HepG2 (cell line): ENCODE measurements at regions not wholly inside any gene's neighbourhood (a gene's known extent, or its start where the extent isn't known, plus 50 kb on each side); places are given as distances from the start of the nearest gene placed in this dataset.

ENCODE experiments used
- ATAC-seq: fragments of 200-7000 bp; cut with Tn5 transposase; 3 replicates; pipeline ENCODE4 v1.9.1; 2020; ENCODE audit warnings: mild to moderate bottlenecking, moderate library complexity
- BruUV-seq: library from RNA; stranded (reverse); fragments of 400-500 nt; replicated peaks from 2 replicates; lab custom pipeline; 2021; lab: Mats Ljungman, UMichigan
- CTCF ChIA-PET: fragments of 300-600 bp; formaldehyde crosslinking; extraction: SDS; loops from one replicate; lab custom pipeline; 2021; ENCODE audit warnings: low total read pairs, inconsistent platforms, low intra/inter-chr PET ratio; lab: Yijun Ruan, JAX
- POLR2A ChIA-PET: fragments of 350-600 bp; sonication (Branson Sonifier 250); formaldehyde crosslinking; loops from one replicate; lab custom pipeline; 2020; ENCODE audit warnings: antibody characterized with exemption, inconsistent platforms; lab: Yijun Ruan, JAX
- DNase-seq: peaks from one replicate; pipeline ENCODE4 v3.0.0-alpha.2; 2015; ENCODE audit warnings: low spot score
- FAIRE-seq: peaks from 3 replicates; lab custom pipeline; 2011; peaks lifted over from hg19 to GRCh38; lab: Jason Lieb, UNC
- H2AFZ ChIP-seq: one replicate; pipeline ENCODE4 v1.6.1; 2011; ENCODE audit warnings: low read length, inconsistent platforms
- H3K27ac ChIP-seq: fragments of 300-600 bp; 3 replicates; pipeline ENCODE4 v1.8.0; 2011; ENCODE audit warnings: mixed run types, mild to moderate bottlenecking, mixed read lengths, low read length, inconsistent platforms; ENCODE audit not compliant: insufficient read depth; ENCODE audit errors: extremely low read length
- H3K27me3 ChIP-seq, 2 experiments: fragments of 200-600 bp in 1 of 2; 2 replicates in 1 of 2; 3 replicates in 1 of 2; pipeline versions ENCODE4 v1.6.0 to v1.8.0; 2011; ENCODE audit warnings: low read length in 2 of 2, mild to moderate bottlenecking in 2 of 2, moderate library complexity in 2 of 2, inconsistent platforms in 1 of 2; ENCODE audit not compliant: insufficient read depth in 2 of 2, control insufficient read depth in 1 of 2
- H3K36me3 ChIP-seq, 2 experiments: fragments of 200-600 bp in 1 of 2; replicated peaks in 1 of 2; 2 replicates in 1 of 2; 3 replicates in 1 of 2; pipeline versions ENCODE4 v1.5.1 to v1.8.0; 2011; ENCODE audit warnings: low read length in 2 of 2, inconsistent platforms in 1 of 2; ENCODE audit not compliant: insufficient read depth in 2 of 2, control insufficient read depth in 1 of 2
- H3K4me1 ChIP-seq: 2 replicates; pipeline ENCODE4 v1.5.1; 2012; ENCODE audit warnings: low read length, inconsistent platforms; ENCODE audit not compliant: insufficient read depth
- H3K4me2 ChIP-seq: 2 replicates; pipeline ENCODE4 v1.6.0; 2011; ENCODE audit warnings: low read depth, low read length, inconsistent platforms
- H3K4me3 ChIP-seq, 3 experiments: fragments of 200-600 bp in 1 of 3; sonication (generic), shearing (Covaris generic) in 1 of 3; replicated peaks in 1 of 3; 2 replicates each; pipeline ENCODE4 v1.5.1; 2011 to 2016; ENCODE audit warnings: low read length in 3 of 3, inconsistent platforms in 2 of 3, low read depth in 2 of 3, mild to moderate bottlenecking in 2 of 3, control low read depth in 1 of 3, mixed read lengths in 1 of 3; ENCODE audit not compliant: insufficient read depth in 1 of 3
- H3K79me2 ChIP-seq: one replicate; pipeline ENCODE4 v1.6.1; 2011; ENCODE audit warnings: low read length, inconsistent platforms; ENCODE audit not compliant: insufficient read depth
- H3K9ac ChIP-seq: 2 replicates; pipeline ENCODE4 v1.6.0; 2011; ENCODE audit warnings: mild to moderate bottlenecking, low read depth, low read length, inconsistent platforms; ENCODE audit not compliant: insufficient read depth
- H3K9me3 ChIP-seq: 2 replicates; pipeline ENCODE4 v1.5.1; 2012; ENCODE audit warnings: mild to moderate bottlenecking, low read length
- H4K20me1 ChIP-seq: 2 replicates; pipeline ENCODE4 v1.6.0; 2011; ENCODE audit warnings: inconsistent platforms, mild to moderate bottlenecking, low read length, moderate library complexity; ENCODE audit not compliant: insufficient read depth
- CBX5 ChIP-seq: sonication (generic); formaldehyde crosslinking; IDR thresholded peaks from 2 replicates; pipeline ENCODE4 v1.4.0; 2020; ENCODE audit warnings: missing genetic modification reagents, borderline replicate concordance
- HDAC1 ChIP-seq: sonication (generic); formaldehyde crosslinking; IDR thresholded peaks from 2 replicates; pipeline ENCODE4 v1.5.1; 2020; ENCODE audit warnings: mild to moderate bottlenecking, missing genetic modification reagents
- KLF12 ChIP-seq: sonication (generic); formaldehyde crosslinking; IDR thresholded peaks from 2 replicates; pipeline ENCODE4 v1.4.0; 2020; ENCODE audit warnings: missing genetic modification reagents, borderline replicate concordance
- SP1 ChIP-seq, 2 experiments: fragments of 450-650 bp in 1 of 2; sonication (generic) in 1 of 2; formaldehyde crosslinking in 1 of 2; IDR thresholded peaks; 2 replicates each; pipeline versions ENCODE4 v1.4.0 to v1.6.1; 2016 to 2020; ENCODE audit warnings: missing genetic modification reagents in 1 of 2
- ZFP1 ChIP-seq: IDR thresholded peaks from 2 replicates; pipeline ENCODE4 v1.6.1; 2016
- ZNF724P ChIP-seq: sonication (generic); formaldehyde crosslinking; IDR thresholded peaks from 2 replicates; pipeline ENCODE4 v1.8.0; 2022; ENCODE audit warnings: missing genetic modification reagents, borderline replicate concordance
- WGBS: methylation state at CpG from one replicate; pipeline ENCODE4 v1.1.6; 2017; ENCODE audit warnings: low lambda C conversion rate; 5-methylcytosine and 5-hydroxymethylcytosine counted together
- in situ Hi-C: cut with HindIII; loops from 2 replicates; pipeline ENCODE4 v1.10.0; 2017; ENCODE audit warnings: low pct_unique_long_range_greater_than_20kb; ENCODE audit not compliant: extremely low pct_ligation_motif_present
- intact Hi-C: fragments of 100-400 bp; cut with micrococcal nuclease; formaldehyde crosslinking; loops from one replicate; pipeline ENCODE4 v1.10.0; 2022; ENCODE audit not compliant: unreplicated experiment
- TF ChIP-seq, protein P1 (sequence below): sonication (generic); formaldehyde crosslinking; IDR thresholded peaks from 2 replicates; pipeline ENCODE4 v1.4.0; 2020; ENCODE audit warnings: missing genetic modification reagents
- TF ChIP-seq, protein P2 (sequence below): sonication (generic); formaldehyde crosslinking; IDR thresholded peaks from 2 replicates; pipeline ENCODE4 v1.9.0; 2021; ENCODE audit warnings: missing genetic modification reagents, borderline replicate concordance
- TF ChIP-seq, protein P3 (sequence below): sonication (generic); formaldehyde crosslinking; IDR thresholded peaks from 2 replicates; pipeline ENCODE4 v1.4.0; 2020; ENCODE audit warnings: low read depth, mild to moderate bottlenecking, missing genetic modification reagents
- TF ChIP-seq, protein P4 (sequence below): sonication (generic); formaldehyde crosslinking; IDR thresholded peaks from 2 replicates; pipeline ENCODE4 v1.4.0; 2020; ENCODE audit warnings: mild to moderate bottlenecking, missing genetic modification reagents

DNA sequence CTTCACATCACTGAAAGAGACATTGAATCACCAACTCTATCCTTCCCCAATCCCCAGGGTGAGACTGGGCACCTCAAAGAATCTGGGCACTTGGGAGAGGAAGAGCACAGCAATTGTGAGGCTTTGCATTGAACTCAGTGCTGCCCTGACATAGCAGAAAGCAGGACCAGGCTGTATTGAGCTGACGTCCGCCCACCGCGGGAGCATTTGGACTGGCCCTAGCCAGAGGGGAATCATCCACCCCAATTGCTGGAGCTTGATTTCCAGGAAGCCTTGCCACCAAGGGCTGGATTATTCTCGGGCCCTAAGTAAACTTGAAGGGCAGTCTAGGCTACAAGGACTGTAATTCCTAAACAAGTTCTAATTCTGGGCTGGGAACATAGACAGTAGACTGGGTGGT, 416.3 kb upstream of the PHF14 start:
- BruUV-seq = no TSS peak
- no peak for FAIRE-seq
- CTCF ChIA-PET = no interaction called here

More for the DNA sequence above, 416.3 kb upstream of the PHF14 start:
- intact Hi-C loops = no loop called here
- in situ Hi-C loops = no loop called here
- TF ChIP-seq, protein P1, sequence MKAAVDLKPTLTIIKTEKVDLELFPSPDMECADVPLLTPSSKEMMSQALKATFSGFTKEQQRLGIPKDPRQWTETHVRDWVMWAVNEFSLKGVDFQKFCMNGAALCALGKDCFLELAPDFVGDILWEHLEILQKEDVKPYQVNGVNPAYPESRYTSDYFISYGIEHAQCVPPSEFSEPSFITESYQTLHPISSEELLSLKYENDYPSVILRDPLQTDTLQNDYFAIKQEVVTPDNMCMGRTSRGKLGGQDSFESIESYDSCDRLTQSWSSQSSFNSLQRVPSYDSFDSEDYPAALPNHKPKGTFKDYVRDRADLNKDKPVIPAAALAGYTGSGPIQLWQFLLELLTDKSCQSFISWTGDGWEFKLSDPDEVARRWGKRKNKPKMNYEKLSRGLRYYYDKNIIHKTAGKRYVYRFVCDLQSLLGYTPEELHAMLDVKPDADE (CRISPR knock-in tag) = no peak
- TF ChIP-seq, protein P2, sequence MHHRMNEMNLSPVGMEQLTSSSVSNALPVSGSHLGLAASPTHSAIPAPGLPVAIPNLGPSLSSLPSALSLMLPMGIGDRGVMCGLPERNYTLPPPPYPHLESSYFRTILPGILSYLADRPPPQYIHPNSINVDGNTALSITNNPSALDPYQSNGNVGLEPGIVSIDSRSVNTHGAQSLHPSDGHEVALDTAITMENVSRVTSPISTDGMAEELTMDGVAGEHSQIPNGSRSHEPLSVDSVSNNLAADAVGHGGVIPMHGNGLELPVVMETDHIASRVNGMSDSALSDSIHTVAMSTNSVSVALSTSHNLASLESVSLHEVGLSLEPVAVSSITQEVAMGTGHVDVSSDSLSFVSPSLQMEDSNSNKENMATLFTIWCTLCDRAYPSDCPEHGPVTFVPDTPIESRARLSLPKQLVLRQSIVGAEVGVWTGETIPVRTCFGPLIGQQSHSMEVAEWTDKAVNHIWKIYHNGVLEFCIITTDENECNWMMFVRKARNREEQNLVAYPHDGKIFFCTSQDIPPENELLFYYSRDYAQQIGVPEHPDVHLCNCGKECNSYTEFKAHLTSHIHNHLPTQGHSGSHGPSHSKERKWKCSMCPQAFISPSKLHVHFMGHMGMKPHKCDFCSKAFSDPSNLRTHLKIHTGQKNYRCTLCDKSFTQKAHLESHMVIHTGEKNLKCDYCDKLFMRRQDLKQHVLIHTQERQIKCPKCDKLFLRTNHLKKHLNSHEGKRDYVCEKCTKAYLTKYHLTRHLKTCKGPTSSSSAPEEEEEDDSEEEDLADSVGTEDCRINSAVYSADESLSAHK (CRISPR knock-in tag) = no peak
- TF ChIP-seq HDAC1 (no peak), CBX5 (CRISPR knock-in tag) (no peak), SP1 (IDR thresholded peaks at IDR 0.05) (no peak), SP1 (CRISPR knock-in tag; IDR thresholded peaks at IDR 0.05) (no peak), ZFP1 (CRISPR knock-in tag) (no peak), ZNF724P (CRISPR knock-in tag) (no peak), KLF12 (CRISPR knock-in tag) (no peak)
- TF ChIP-seq, protein P3, sequence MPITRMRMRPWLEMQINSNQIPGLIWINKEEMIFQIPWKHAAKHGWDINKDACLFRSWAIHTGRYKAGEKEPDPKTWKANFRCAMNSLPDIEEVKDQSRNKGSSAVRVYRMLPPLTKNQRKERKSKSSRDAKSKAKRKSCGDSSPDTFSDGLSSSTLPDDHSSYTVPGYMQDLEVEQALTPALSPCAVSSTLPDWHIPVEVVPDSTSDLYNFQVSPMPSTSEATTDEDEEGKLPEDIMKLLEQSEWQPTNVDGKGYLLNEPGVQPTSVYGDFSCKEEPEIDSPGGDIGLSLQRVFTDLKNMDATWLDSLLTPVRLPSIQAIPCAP (CRISPR knock-in tag) = no peak
- TF ChIP-seq, protein P4, sequence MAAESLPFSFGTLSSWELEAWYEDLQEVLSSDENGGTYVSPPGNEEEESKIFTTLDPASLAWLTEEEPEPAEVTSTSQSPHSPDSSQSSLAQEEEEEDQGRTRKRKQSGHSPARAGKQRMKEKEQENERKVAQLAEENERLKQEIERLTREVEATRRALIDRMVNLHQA (CRISPR knock-in tag) = no peak
- peaks cover 5% of the 10 kb centered on the region; the same call in 1 of the 2 replicates for H3K9me3 ChIP-seq
- H3K4me3 ChIP-seq = no peak overlapping the region
- H4K20me1 ChIP-seq = no peaks in the 10 kb centered on the region
- POLR2A ChIA-PET = no interaction called here
- H3K27ac ChIP-seq = no peak overlapping the region
- no peaks in the 10 kb centered on the region for H3K4me1 ChIP-seq
- H2AFZ ChIP-seq = no peak overlapping the region
- H3K4me2 ChIP-seq = no peak overlapping the region
- ATAC-seq = no peak
- H3K79me2 ChIP-seq = no peaks in the 10 kb centered on the region
- WGBS = 80% methylated on average over 5 of the region's 5 CpGs
- DNase-seq = no peak
- no peaks in the 10 kb centered on the region for H3K27me3 ChIP-seq
- H3K36me3 ChIP-seq = no peaks in the 10 kb centered on the region
- H3K9ac ChIP-seq = no peak overlapping the region
